ENCODE measurements at regions not wholly inside any gene's neighbourhood (a gene's known extent, or its start where the extent isn't known, plus 50 kb on each side); places are given as distances from the start of the nearest gene placed in this dataset.

- H3K4me3 ChIP-seq (ENCODE audit: low read length), result no peak overlapping the region
- TF ChIP-seq, protein P1, sequence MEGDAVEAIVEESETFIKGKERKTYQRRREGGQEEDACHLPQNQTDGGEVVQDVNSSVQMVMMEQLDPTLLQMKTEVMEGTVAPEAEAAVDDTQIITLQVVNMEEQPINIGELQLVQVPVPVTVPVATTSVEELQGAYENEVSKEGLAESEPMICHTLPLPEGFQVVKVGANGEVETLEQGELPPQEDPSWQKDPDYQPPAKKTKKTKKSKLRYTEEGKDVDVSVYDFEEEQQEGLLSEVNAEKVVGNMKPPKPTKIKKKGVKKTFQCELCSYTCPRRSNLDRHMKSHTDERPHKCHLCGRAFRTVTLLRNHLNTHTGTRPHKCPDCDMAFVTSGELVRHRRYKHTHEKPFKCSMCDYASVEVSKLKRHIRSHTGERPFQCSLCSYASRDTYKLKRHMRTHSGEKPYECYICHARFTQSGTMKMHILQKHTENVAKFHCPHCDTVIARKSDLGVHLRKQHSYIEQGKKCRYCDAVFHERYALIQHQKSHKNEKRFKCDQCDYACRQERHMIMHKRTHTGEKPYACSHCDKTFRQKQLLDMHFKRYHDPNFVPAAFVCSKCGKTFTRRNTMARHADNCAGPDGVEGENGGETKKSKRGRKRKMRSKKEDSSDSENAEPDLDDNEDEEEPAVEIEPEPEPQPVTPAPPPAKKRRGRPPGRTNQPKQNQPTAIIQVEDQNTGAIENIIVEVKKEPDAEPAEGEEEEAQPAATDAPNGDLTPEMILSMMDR (conservative IDR thresholded peaks at IDR 0.05; ENCODE audit: low read length), result no peak
- no peak for DNase-seq (ENCODE audit: low read depth)
These were observed 93.6 kb upstream of the SMYD2 start for GRCh38 chr1:214187121-214187900.

DNA sequence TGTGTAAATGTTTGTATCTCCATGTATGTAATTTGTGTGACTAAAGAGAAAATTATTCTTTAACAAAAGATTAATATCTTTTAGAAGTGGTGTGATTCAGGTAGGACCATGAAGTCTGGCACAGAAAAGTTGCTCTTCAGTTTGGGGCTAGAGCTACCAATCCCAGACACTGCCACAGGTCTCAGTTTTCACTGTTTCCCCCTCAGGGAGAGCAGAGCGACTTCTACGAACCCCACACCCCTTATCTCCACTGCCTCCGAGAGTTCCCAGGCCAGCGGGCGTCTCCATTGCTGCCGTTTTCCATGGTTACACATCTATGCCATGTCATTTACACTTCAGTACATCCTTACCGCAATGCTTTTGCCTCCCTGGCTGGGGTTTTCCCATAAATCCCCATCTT lies 93.0 kb upstream of the SMYD2 start:
- TF ChIP-seq, protein P1 (conservative IDR thresholded peaks at IDR 0.05; ENCODE audit: low read length), result no peak
- no peak for DNase-seq (ENCODE audit: low read depth)
- H3K4me3 ChIP-seq (ENCODE audit: low read length), result no peak overlapping the region

- no peak for DNase-seq (ENCODE audit: low read depth)
- H3K4me3 ChIP-seq (ENCODE audit: low read length), result no peak overlapping the region
- TF ChIP-seq, protein P1 (conservative IDR thresholded peaks at IDR 0.05; ENCODE audit: low read length), result no peak
These were observed 92.1 kb upstream of the SMYD2 start for GRCh38 chr1:214188835-214189234.

DNA sequence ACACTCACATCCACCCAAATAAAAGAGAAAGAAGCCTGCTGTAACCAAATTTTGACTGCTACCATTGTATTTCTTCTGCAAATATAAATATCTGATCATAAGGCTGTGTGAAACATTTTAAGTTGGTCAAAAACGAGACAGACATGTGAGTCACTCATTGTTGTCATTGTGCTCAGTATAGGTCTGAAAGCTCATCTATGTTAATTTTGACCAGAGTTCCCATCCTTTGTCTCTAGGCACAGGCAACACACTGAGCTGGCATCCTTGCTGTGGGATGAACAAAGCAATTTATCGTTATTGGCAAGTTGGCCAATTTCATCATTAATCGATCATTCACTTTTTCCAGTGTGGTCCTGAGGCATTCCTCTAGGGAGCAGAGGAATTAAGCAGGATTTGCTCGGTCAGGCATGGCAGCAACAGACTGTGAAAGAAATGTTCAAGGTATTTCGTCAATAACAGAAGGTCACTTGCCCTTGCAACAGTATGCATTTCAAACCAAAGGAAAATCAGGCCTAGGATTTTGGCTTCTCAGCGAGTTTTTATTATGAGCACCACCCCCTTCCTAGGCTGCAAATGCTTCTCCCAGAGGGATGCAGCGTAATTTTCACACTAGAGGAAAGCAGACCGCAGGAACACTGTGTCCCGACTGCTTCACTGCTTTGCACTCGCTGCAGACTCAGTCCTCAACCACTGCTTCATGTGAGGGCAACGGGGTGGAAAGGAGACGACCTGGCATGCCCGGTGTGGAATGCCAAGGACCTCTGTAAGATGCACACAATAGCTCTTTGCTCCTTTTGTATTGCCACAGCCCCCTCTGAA lies 87.9 kb upstream of the SMYD2 start:
- H3K4me3 ChIP-seq (ENCODE audit: low read length), result no peak overlapping the region
- TF ChIP-seq, protein P1 (conservative IDR thresholded peaks at IDR 0.05; ENCODE audit: low read length), result no peak
- DNase-seq (ENCODE audit: low read depth), result no peak

GRCh38 chr1:214193691-214194090 lies 87.3 kb upstream of the SMYD2 start:
- no peak for DNase-seq (ENCODE audit: low read depth)
- H3K4me3 ChIP-seq (ENCODE audit: low read length), result no peak overlapping the region

GRCh38 chr1:214198571-214198970 lies 82.4 kb upstream of the SMYD2 start:
- TF ChIP-seq, protein P1 (conservative IDR thresholded peaks at IDR 0.05; ENCODE audit: low read length), result no peak
- DNase-seq (ENCODE audit: low read depth), result no peak
- H3K4me3 ChIP-seq (ENCODE audit: low read length), result no peak overlapping the region

More at GRCh38 chr1:214193691-214194090, 87.3 kb upstream of the SMYD2 start:
- TF ChIP-seq, protein P1 (conservative IDR thresholded peaks at IDR 0.05; ENCODE audit: low read length), result no peak
